ENCODE measurements at regions not wholly inside any gene's neighbourhood (a gene's known extent, or its start where the extent isn't known, plus 50 kb on each side); places are given as distances from the start of the nearest gene placed in this dataset.
"Not testable (repeated sequence)": the region's sequence is repeated elsewhere in the genome, so short reads cannot be mapped to it uniquely, and the experiment has no call there.

DNA sequence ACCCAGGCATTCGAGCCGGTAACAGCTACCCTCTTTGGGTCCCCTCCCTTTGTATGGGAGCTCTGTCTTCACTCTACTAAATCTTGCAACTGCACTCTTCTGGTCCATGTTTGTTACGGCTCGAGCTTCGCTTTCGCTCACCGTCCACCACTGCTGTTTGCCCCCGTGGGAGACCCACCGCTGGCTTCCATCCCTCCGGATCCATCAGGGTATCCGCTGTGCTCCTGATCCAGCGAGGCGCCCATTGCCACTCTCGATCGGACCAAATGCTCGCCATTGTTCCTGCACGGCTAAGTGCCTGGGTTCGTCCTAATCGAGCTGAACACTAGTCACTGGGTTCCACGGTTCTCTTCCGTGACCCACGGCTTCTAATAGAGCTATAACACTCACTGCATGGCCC, 416.3 kb downstream of the TMEM121 start:
- TF ChIP-seq CTCF (IDR thresholded peaks at IDR 0.05); ZFX (IDR thresholded peaks at IDR 0.05; ENCODE audit: borderline replicate concordance): not testable (repeated sequence)

Data from 22Rv1 (cell line).